ENCODE measurements at regions not wholly inside any gene's neighbourhood (a gene's known extent, or its start where the extent isn't known, plus 50 kb on each side); places are given as distances from the start of the nearest gene placed in this dataset.

GRCh38 chr5:173744551-173744950 is 128.1 kb upstream of the BOD1 start:
- no peak for DNase-seq

DNA sequence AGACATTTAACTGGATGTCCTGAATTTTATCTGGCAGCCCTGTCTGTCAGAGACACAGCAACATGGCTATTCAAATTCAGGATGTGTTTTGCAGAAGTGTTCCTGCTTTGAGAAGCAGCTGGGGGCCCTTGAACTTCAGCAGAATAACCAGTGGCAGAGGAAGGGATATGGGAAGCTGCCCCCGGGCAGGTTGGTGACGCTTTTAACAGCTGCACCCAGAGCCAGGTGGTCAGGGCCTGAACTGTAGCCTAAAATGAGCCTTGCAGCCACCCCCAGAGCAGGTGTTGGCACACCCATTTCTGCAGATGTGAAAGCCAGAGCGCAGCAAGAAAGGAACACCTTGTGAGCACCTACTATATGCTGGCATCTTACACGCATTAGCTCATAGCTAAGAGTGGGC is 128.7 kb upstream of the BOD1 start:
- DNase-seq = no peak

- DNase-seq = no peak
Measured at GRCh38 chr5:173745557-173745956, 129.1 kb upstream of the BOD1 start.

DNA sequence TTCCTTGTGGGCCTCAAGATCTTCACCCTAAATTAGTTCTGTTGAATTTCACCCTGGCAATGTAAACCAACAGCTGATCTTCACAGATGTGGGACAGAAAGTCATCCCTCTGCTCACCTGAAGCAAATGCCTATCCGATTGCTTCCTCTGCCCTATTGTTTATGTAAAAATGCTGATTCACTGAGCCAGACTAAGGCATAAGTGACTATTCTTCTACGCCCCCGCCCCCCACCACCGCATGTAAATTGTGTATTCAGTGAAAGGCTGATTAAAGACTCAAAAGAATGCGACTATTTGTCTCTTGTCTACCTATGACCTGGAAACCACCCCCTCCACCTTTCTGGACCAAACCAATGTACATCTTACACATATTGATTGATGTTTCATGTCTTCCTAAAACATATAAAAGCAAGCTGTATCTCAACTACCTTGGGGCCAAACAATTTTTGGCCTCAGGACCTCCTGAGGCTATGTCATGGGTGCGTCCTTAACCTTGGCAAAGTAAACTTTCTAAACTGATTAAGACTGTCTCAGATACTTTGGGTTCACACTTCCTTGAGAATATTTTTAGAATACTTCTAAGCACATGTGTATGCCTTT is 129.7 kb upstream of the BOD1 start:
- no peak for DNase-seq

GRCh38 chr5:173747876-173748275 is 131.4 kb upstream of the BOD1 start:
- no peak for DNase-seq

GRCh38 chr5:173750538-173751265 is 134.3 kb upstream of the BOD1 start:
- no peak for DNase-seq

DNA sequence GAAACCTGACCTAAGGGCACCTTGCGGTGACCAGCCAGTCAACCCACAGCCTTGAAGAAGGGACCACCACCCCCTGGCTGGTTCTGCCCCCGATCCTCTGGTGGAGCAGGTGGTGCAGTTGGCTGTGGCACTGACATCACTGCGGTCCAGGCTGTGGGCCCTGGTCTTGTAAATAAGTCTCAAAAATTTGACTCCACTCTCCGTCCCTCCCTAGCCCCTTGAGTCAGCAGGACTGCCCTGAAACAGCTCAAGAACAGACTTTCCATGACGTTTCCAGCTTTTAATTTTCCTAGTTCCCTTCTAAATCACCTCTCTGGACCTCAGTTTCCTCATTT is 134.8 kb upstream of the BOD1 start:
- DNase-seq = no peak

GRCh38 chr5:173752653-173753052 is 135.5 kb upstream of the CPEB4 start:
- no peak for DNase-seq

GRCh38 chr5:173753307-173754168 is 134.6 kb upstream of the CPEB4 start:
- DNase-seq = no peak

GRCh38 chr5:173755319-173755718 is 132.8 kb upstream of the CPEB4 start:
- no peak for DNase-seq

DNA sequence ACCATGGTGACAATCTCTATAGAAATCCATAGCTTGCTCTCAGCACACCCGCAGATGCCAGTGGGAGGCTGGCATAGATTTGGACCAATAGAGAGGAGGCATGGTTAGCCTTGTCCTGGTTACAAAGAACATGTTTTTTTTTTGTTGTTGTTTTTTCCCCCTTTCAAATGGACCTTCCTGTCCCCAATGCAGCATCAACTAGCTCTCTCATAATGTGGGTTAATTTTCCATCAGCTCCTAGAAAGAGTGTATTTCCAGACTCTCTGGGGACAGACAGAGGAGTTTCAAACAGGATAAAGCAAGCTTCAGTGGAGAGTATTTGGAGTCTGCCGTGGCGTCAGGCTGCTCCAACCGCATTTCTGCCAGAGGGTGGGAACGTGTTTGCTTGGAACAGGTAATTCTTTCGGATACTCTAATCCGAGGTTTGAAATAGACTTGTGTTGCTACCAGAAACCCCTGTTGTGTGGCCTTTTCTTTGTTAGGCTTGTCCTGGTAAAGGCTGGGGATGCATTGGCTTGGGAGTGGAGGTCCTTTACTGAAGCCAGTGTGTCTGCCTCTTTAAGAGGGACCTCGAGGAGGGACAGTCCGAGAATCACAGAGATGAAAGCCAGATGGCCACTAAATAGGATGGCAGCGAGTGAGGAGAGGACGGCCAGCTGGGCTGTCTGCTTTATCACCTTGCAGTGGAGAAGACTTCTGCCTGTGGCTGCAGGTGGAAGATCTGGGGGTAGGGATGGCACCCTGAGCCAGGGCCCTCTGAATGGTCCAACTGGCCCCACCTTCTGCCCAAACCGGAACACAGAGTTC is 130.5 kb upstream of the CPEB4 start:
- DNase-seq = no peak

GRCh38 chr5:173758676-173759075 is 129.5 kb upstream of the CPEB4 start:
- DNase-seq = no peak

DNA sequence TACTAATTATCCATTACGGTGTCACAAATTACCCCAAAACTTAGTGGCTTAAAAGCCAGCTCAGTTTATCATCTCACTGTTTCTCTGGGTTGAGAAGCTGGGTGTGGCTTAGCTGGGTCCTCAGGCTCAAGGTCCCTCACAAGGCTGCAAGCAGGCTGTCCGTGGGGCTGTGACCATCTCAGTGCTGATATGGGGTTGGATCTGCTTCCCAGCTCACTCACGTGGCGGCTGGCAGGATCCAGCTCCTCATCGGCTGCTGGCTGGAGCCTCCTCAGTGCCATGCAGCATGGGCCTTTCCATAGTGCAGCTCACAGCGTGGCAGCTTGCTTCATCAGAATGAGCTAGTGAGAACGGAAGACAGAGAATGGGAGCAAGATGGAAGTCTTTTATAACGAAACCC is 128.5 kb upstream of the CPEB4 start:
- DNase-seq = no peak

DNA sequence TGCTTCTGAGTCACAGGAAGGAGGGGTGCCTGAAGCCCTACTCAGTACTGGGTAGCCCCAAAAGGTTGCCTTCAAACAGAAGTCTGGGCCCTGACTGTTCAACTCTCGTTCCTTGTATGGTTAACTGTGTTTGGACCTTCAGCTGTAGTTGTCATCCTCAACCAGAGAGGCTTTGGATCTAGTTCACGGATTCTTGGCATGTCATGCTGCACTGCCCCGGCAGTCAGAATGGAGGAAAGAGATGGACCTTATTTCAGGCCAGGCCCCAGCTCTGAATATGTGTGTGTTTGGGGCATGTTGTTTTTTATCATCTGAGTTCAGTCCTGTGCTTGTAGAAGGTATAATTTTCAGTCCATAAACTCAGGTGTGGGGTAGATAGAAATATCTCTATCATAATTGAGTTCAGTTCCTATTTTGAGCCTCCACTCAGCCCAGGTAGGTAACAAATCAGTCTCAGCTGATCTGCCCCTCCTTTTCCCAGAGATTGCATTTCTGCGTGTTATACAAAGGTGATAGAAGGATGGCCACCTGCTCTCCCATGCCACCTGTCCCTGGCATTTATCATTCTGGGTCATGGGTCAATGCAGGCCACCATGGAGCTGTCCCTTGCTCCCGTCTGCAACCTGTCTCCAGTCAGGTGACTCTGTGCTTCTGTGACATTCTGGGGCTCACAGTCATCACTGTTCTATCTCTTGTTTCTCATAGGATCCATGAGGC is 127.5 kb upstream of the CPEB4 start:
- DNase-seq = no peak

GRCh38 chr5:173761178-173761513 is 127.0 kb upstream of the CPEB4 start:
- DNase-seq = no peak

- no peak for DNase-seq
Measured at GRCh38 chr5:173762045-173762444, 126.1 kb upstream of the CPEB4 start.

DNA sequence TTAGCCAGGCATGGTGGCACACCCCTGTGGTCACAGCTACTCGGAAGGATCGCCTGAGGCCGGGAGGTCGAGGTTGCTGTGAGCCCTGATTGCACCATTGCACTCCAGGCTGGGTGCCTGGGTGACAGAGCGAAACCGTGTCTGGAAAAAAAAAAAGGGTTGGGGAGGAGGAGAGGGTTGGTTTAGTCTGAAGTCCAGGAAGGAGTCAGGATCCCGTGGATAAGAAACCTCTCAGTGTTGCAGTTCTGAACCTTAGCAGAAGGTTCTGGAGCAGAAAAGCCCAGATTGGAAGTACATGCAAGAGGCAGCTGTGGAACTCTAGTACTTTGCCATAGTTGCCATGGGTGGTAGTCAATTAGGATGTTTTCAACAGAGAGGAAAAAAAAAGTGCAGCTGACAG is 125.2 kb upstream of the CPEB4 start:
- DNase-seq = no peak

DNA sequence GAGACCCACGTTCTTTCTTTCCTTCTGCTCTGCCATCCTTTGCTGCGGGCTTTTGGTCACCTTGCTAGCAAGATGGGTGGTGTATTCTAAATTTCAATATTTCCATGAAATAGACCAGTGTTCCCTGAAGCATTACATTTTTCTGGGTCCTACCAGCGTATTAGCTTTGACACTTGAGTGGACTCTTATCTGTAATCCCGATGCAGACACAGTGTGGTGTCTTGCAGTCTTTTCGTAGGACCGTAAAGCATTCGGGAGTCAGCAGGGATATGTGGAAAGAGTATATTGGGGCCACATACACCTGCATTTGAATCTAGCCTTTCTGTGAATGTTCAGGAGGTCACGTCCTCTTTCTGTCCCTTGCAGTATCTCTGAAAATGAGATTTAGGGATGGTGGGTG is 124.7 kb upstream of the CPEB4 start:
- no peak for DNase-seq

DNA sequence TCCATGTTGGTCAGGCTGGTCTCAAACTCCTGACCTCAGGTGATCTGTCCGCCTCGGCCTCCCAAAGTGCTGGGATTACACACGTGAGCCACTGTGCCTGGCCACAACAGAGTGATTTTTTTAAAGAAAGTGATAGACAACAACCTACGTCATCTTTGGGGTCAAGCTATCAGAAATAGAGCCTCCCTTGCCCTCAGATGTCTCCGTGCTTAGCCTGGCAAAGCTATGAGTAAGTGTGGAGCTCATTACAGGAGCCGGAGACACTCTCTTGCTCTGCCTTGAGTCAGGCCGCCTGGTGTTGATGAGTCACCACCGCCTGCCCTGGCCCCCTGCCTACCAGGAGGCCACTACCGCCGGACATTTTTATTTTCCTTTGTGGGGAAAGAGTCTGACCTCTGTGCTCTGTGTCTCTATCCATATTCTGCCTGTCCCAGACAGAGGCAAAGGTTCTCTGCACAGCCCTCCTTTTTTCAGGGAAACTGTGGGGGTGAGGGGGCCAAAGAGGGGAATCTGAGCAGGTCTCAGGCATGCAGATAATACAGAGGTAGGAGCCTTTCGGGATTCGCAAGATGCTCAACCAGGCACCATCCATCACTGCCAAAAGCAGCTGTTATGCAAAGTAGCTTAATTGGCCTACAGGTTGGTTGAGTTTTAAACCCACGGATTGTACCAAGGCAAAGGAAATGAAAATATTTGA is 123.7 kb upstream of the CPEB4 start:
- DNase-seq = no peak

DNA sequence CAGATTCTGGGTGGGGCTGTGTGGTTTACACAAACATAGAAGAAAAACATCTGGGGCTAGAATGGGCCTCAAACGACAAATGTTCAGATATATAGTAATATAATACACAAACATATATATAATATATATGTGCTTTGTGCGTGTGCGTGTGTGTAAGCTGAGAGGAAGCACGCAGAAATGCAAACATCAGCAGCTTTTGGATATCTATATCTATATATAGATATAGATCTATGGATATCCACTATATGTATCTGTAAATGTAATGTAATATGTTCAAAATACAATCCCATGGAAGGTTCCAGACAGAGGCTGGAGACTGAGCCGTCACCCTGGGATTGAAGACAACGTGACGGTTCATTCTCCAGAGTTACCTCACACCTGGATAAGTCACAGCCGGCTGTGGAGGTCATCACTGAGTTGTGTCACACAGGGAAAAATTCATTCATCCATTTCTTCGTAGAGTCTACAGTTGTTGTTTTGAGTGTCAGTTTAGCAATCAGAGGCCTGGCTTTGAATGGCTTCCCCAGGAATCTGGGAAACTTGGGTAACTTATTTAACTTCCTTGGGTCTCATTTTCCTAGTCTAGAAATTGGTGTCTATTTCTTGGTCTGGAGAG is 123.0 kb upstream of the CPEB4 start:
- no peak for DNase-seq

DNA sequence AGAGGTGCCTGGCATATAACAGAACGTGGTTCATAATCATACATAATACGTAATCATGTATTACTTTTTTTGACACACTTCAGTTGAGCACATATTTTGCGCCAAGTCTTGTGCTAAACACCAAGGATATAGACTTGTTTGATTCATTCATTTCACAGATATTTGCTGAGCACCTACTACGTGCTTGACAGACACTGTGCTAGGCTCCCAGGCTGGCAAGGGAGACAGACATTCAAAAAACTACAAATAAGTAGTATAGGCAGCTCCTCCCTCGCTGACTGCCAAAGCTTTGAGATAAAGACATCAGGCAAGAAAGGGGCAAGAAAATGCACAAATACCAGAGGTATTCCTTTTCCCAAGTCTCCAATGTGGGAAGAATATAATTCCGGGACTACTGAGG is 122.5 kb upstream of the CPEB4 start:
- no peak for DNase-seq

Data from activated effector memory CD4-positive, alpha-beta T cell treated with anti-CD3 and anti-CD28 coated beads, Interleukin-2, amount 50 U/mL, for 16 hours (primary cell).